Nephron (organoid): ENCODE measurements at regions not wholly inside any gene's neighbourhood (a gene's known extent, or its start where the extent isn't known, plus 50 kb on each side); places are given as distances from the start of the nearest gene placed in this dataset.

ENCODE experiments used
- H3K27ac Mint-ChIP-seq, 3 experiments: 2 replicates each; pipeline ENCODE4 v1.8.0; 2020; ENCODE audit warnings: mixed read lengths in 3 of 3, mild to moderate bottlenecking in 2 of 3, moderate library complexity in 1 of 3
- H3K27me3 Mint-ChIP-seq: 2 replicates; pipeline ENCODE4 v1.8.0; 2021; ENCODE audit warnings: low read depth, mild to moderate bottlenecking, moderate library complexity, mixed read lengths
- H3K36me3 Mint-ChIP-seq: 2 replicates; pipeline ENCODE4 v1.8.0; 2020; ENCODE audit warnings: low read depth, mixed read lengths
- H3K4me1 Mint-ChIP-seq: 2 replicates; pipeline ENCODE4 v1.8.0; 2020; ENCODE audit warnings: mixed read lengths
- H3K4me3 Mint-ChIP-seq, 3 experiments: 2 replicates each; pipeline ENCODE4 v1.8.0; 2020; ENCODE audit warnings: mild to moderate bottlenecking in 3 of 3, mixed read lengths in 3 of 3, moderate library complexity in 2 of 3
- H3K9me3 Mint-ChIP-seq: 2 replicates; pipeline ENCODE4 v1.8.0; 2020; ENCODE audit warnings: mixed read lengths
- TF ChIP-seq, protein P1 (sequence below), 3 experiments: fragments of 200-600 bp; sonication (generic); IDR thresholded peaks; one replicate each; pipeline ENCODE4 v1.5.0; 2021; ENCODE audit warnings: antibody characterized with exemption in 3 of 3; ENCODE audit not compliant: unreplicated experiment in 3 of 3

DNA sequence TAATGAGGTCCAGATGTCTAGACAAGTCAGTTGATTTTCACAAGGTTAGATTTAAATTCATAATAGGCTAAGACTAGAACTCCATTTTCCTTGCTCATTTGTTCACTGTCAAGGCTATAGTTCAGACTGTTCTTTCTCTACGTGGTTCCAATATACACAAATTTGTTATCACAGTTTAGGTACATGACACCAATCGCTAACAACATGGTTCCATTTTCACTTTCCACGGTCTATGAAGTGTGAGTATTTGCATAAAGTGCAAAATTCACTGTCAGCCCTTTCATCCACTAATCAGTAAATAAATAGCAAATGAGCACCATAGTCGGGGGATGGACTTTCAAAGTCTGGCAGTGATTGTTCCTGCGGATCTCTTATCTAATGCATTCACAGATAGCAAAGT lies 315.7 kb upstream of the SPOCK3 start:
- Mint-ChIP-seq H3K36me3 (no peaks in the 10 kb centered on the region), H3K4me3 (no peak overlapping the region), H3K27me3 (peaks cover 4% of the 10 kb centered on the region), H3K27ac (no peak overlapping the region), H3K4me1 (no peaks in the 10 kb centered on the region), H3K9me3 (no peaks in the 10 kb centered on the region)
- TF ChIP-seq, protein P1, sequence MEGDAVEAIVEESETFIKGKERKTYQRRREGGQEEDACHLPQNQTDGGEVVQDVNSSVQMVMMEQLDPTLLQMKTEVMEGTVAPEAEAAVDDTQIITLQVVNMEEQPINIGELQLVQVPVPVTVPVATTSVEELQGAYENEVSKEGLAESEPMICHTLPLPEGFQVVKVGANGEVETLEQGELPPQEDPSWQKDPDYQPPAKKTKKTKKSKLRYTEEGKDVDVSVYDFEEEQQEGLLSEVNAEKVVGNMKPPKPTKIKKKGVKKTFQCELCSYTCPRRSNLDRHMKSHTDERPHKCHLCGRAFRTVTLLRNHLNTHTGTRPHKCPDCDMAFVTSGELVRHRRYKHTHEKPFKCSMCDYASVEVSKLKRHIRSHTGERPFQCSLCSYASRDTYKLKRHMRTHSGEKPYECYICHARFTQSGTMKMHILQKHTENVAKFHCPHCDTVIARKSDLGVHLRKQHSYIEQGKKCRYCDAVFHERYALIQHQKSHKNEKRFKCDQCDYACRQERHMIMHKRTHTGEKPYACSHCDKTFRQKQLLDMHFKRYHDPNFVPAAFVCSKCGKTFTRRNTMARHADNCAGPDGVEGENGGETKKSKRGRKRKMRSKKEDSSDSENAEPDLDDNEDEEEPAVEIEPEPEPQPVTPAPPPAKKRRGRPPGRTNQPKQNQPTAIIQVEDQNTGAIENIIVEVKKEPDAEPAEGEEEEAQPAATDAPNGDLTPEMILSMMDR (IDR thresholded peaks at IDR 0.05; ENCODE audit: unreplicated experiment in 3 of 3) = no peak

- Mint-ChIP-seq H3K36me3 (no peaks in the 10 kb centered on the region), H3K4me1 (peaks cover 5% of the 10 kb centered on the region), H3K27me3 (no peaks in the 10 kb centered on the region), H3K9me3 (peaks cover 7% of the 10 kb centered on the region), H3K4me3 (no peak overlapping the region), H3K27ac (peak overlapping the region in 2 of 3 experiments; percentile 19 to 25)
- TF ChIP-seq, protein P1 (IDR thresholded peaks at IDR 0.05; ENCODE audit: unreplicated experiment in 3 of 3) = no peak
These were observed 321.2 kb upstream of the SPOCK3 start for GRCh38 chr4:167555338-167556022.

GRCh38 chr4:167578906-167579305 lies 344.6 kb upstream of the SPOCK3 start:
- TF ChIP-seq, protein P1 (IDR thresholded peaks at IDR 0.05; ENCODE audit: unreplicated experiment in 3 of 3) = no peak
- Mint-ChIP-seq H3K4me3 (no peak overlapping the region), H3K36me3 (no peaks in the 10 kb centered on the region), H3K27ac (no peak overlapping the region), H3K9me3 (peaks cover 26% of the 10 kb centered on the region), H3K4me1 (no peaks in the 10 kb centered on the region), H3K27me3 (no peaks in the 10 kb centered on the region)

- no peaks in the 10 kb centered on the region for H3K36me3 Mint-ChIP-seq
These were observed 347.2 kb upstream of the SPOCK3 start for GRCh38 chr4:167581449-167581965.

GRCh38 chr4:167587361-167587760 lies 353.1 kb upstream of the SPOCK3 start:
- Mint-ChIP-seq H3K4me3 (no peak overlapping the region), H3K9me3 (peaks cover 2% of the 10 kb centered on the region), H3K4me1 (no peaks in the 10 kb centered on the region), H3K27ac (no peak overlapping the region), H3K27me3 (no peaks in the 10 kb centered on the region), H3K36me3 (no peaks in the 10 kb centered on the region)
- TF ChIP-seq, protein P1 (IDR thresholded peaks at IDR 0.05; ENCODE audit: unreplicated experiment in 3 of 3) = no peak

More at GRCh38 chr4:167581449-167581965, 347.2 kb upstream of the SPOCK3 start:
- Mint-ChIP-seq H3K4me3 (no peak overlapping the region), H3K9me3 (peaks cover 20% of the 10 kb centered on the region), H3K4me1 (no peaks in the 10 kb centered on the region), H3K27me3 (no peaks in the 10 kb centered on the region), H3K27ac (no peak overlapping the region)
- TF ChIP-seq, protein P1 (IDR thresholded peaks at IDR 0.05; ENCODE audit: unreplicated experiment in 3 of 3) = no peak

GRCh38 chr4:167595898-167596297 lies 361.6 kb upstream of the SPOCK3 start:
- Mint-ChIP-seq H3K9me3 (no peaks in the 10 kb centered on the region), H3K36me3 (no peaks in the 10 kb centered on the region), H3K27me3 (no peaks in the 10 kb centered on the region), H3K4me3 (no peak overlapping the region), H3K4me1 (no peaks in the 10 kb centered on the region), H3K27ac (no peak overlapping the region)
- TF ChIP-seq, protein P1 (IDR thresholded peaks at IDR 0.05; ENCODE audit: unreplicated experiment in 3 of 3) = no peak
